GM12874 (cell line): ENCODE measurements at regions not wholly inside any gene's neighbourhood (a gene's known extent, or its start where the extent isn't known, plus 50 kb on each side); places are given as distances from the start of the nearest gene placed in this dataset.

Experiments
- CTCF ChIP-seq: IDR thresholded peaks from 2 replicates; pipeline ENCODE4 v1.5.1; 2011; ENCODE audit warnings: low read depth, mild to moderate bottlenecking, control low read depth, low read length, moderate library complexity; ENCODE audit not compliant: insufficient read depth

GRCh38 chr4:86498863-86499166 is 95.3 kb upstream of the PTPN13 start:
- TF ChIP-seq CTCF = no peak

- TF ChIP-seq CTCF = no peak
Observed at GRCh38 chr4:86500527-86500926, 93.6 kb upstream of the PTPN13 start.

GRCh38 chr4:86502081-86502480 is 92.0 kb upstream of the PTPN13 start:
- no peak for TF ChIP-seq CTCF

GRCh38 chr4:86506591-86506990 is 87.5 kb upstream of the PTPN13 start:
- TF ChIP-seq CTCF = no peak

- TF ChIP-seq CTCF = no peak
Observed at GRCh38 chr4:86508436-86508835, 85.7 kb upstream of the PTPN13 start.

- no peak for TF ChIP-seq CTCF
Observed at GRCh38 chr4:86511590-86511989, 82.5 kb upstream of the PTPN13 start.

- no peak for TF ChIP-seq CTCF
Observed at GRCh38 chr4:86512631-86513030, 81.5 kb upstream of the PTPN13 start.

GRCh38 chr4:86521373-86521969 is 72.6 kb upstream of the PTPN13 start:
- TF ChIP-seq CTCF = no peak
